ENCODE measurements at regions not wholly inside any gene's neighbourhood (a gene's known extent, or its start where the extent isn't known, plus 50 kb on each side); places are given as distances from the start of the nearest gene placed in this dataset.

GRCh38 chr3:168248383-168249204 is 152.9 kb upstream of the GOLIM4 start:
- DNase-seq (ENCODE audit: low spot score): no peak

GRCh38 chr3:168241156-168241555 is 145.4 kb upstream of the GOLIM4 start:
- DNase-seq (ENCODE audit: low spot score): no peak

GRCh38 chr3:168239287-168239686 is 143.6 kb upstream of the GOLIM4 start:
- DNase-seq (ENCODE audit: low spot score): no peak

- DNase-seq (ENCODE audit: low spot score): no peak
Observed at GRCh38 chr3:168233001-168233400, 137.3 kb upstream of the GOLIM4 start.

GRCh38 chr3:168223085-168223484 is 127.4 kb upstream of the GOLIM4 start:
- no peak for DNase-seq (ENCODE audit: low spot score)

GRCh38 chr3:168220556-168220955 is 124.8 kb upstream of the GOLIM4 start:
- DNase-seq (ENCODE audit: low spot score): no peak

- DNase-seq (ENCODE audit: low spot score): no peak
Observed at GRCh38 chr3:168219530-168219929, 123.8 kb upstream of the GOLIM4 start.

- DNase-seq (ENCODE audit: low spot score): no peak
Observed at GRCh38 chr3:168218600-168218999, 122.9 kb upstream of the GOLIM4 start.

GRCh38 chr3:168216851-168217250 is 121.1 kb upstream of the GOLIM4 start:
- no peak for DNase-seq (ENCODE audit: low spot score)

- no peak for DNase-seq (ENCODE audit: low spot score)
Observed at GRCh38 chr3:168213920-168214319, 118.2 kb upstream of the GOLIM4 start.

GRCh38 chr3:168212664-168213285 is 117.1 kb upstream of the GOLIM4 start:
- DNase-seq (ENCODE audit: low spot score): no peak

- DNase-seq (ENCODE audit: low spot score): no peak
Observed at GRCh38 chr3:168205451-168205850, 109.7 kb upstream of the GOLIM4 start.

GRCh38 chr3:168197162-168197561 is 101.4 kb upstream of the GOLIM4 start:
- DNase-seq (ENCODE audit: low spot score): no peak

GRCh38 chr3:168191856-168192255 is 96.1 kb upstream of the GOLIM4 start:
- no peak for DNase-seq (ENCODE audit: low spot score)

- DNase-seq (ENCODE audit: low spot score): no peak
Observed at GRCh38 chr3:168187233-168187632, 91.5 kb upstream of the GOLIM4 start.

GRCh38 chr3:168186293-168186983 is 90.7 kb upstream of the GOLIM4 start:
- no peak for DNase-seq (ENCODE audit: low spot score)

GRCh38 chr3:168183774-168184173 is 88.0 kb upstream of the GOLIM4 start:
- no peak for DNase-seq (ENCODE audit: low spot score)

GRCh38 chr3:168168743-168169142 is 73.0 kb upstream of the GOLIM4 start:
- DNase-seq (ENCODE audit: low spot score): no peak

GRCh38 chr3:168165390-168166269 is 69.9 kb upstream of the GOLIM4 start:
- peak; percentile 70 for DNase-seq (ENCODE audit: low spot score)

GRCh38 chr3:168162172-168162571 is 66.4 kb upstream of the GOLIM4 start:
- DNase-seq (ENCODE audit: low spot score): no peak

GRCh38 chr3:168161696-168162095 is 66.0 kb upstream of the GOLIM4 start:
- no peak for DNase-seq (ENCODE audit: low spot score)

- no peak for DNase-seq (ENCODE audit: low spot score)
Observed at GRCh38 chr3:168157903-168158302, 62.2 kb upstream of the GOLIM4 start.
